Left forelimb (tissue), 1 donor: ENCODE measurements at regions not wholly inside any gene's neighbourhood (a gene's known extent, or its start where the extent isn't known, plus 50 kb on each side); places are given as distances from the start of the nearest gene placed in this dataset.

ENCODE experiments used
- DNase-seq: peaks from one replicate; pipeline ENCODE4 v3.0.0-alpha.2; 2018; ENCODE audit warnings: low spot score

GRCh38 chr6:40074306-40075055, 140.2 kb upstream of the MOCS1 start:
- DNase-seq = no peak

GRCh38 chr6:40066372-40066771, 132.1 kb upstream of the MOCS1 start:
- DNase-seq = no peak

- DNase-seq = no peak
Measured at GRCh38 chr6:40056865-40057264, 122.6 kb upstream of the MOCS1 start.

GRCh38 chr6:40054602-40055001, 120.3 kb upstream of the MOCS1 start:
- DNase-seq = no peak

- no peak for DNase-seq
Measured at GRCh38 chr6:40054186-40054585, 119.9 kb upstream of the MOCS1 start.

GRCh38 chr6:40049128-40049527, 114.9 kb upstream of the MOCS1 start:
- DNase-seq = no peak

GRCh38 chr6:40044196-40044595, 109.9 kb upstream of the MOCS1 start:
- DNase-seq = no peak

GRCh38 chr6:40042232-40042631, 108.0 kb upstream of the MOCS1 start:
- DNase-seq = no peak

- DNase-seq = no peak
Measured at GRCh38 chr6:40039042-40039441, 104.8 kb upstream of the MOCS1 start.

GRCh38 chr6:40038626-40039025, 104.4 kb upstream of the MOCS1 start:
- DNase-seq = no peak

GRCh38 chr6:40037271-40037670, 103.0 kb upstream of the MOCS1 start:
- no peak for DNase-seq

- no peak for DNase-seq
Measured at GRCh38 chr6:40036186-40036585, 101.9 kb upstream of the MOCS1 start.

- no peak for DNase-seq
Measured at GRCh38 chr6:40028449-40028848, 94.2 kb upstream of the MOCS1 start.

- no peak for DNase-seq
Measured at GRCh38 chr6:40022867-40023266, 88.6 kb upstream of the MOCS1 start.

- DNase-seq = no peak
Measured at GRCh38 chr6:40020166-40020565, 85.9 kb upstream of the MOCS1 start.

GRCh38 chr6:40015530-40015929, 81.3 kb upstream of the MOCS1 start:
- no peak for DNase-seq

GRCh38 chr6:40011844-40012243, 77.6 kb upstream of the MOCS1 start:
- no peak for DNase-seq

GRCh38 chr6:40000964-40001515, 66.8 kb upstream of the MOCS1 start:
- no peak for DNase-seq

GRCh38 chr6:39999006-39999867, 65.0 kb upstream of the MOCS1 start:
- no peak for DNase-seq

- no peak for DNase-seq
Measured at GRCh38 chr6:39998126-39998525, 63.9 kb upstream of the MOCS1 start.

- no peak for DNase-seq
Measured at GRCh38 chr6:39997101-39997635, 62.9 kb upstream of the MOCS1 start.

- DNase-seq = no peak
Measured at GRCh38 chr6:39995633-39996032, 61.4 kb upstream of the MOCS1 start.
